Liver (tissue), 3 donors: ENCODE measurements at regions not wholly inside any gene's neighbourhood (a gene's known extent, or its start where the extent isn't known, plus 50 kb on each side); places are given as distances from the start of the nearest gene placed in this dataset.

Source experiments
- SP1 ChIP-seq: IDR thresholded peaks from 2 replicates; pipeline ENCODE4 v1.6.1; 2018; ENCODE audit warnings: antibody characterized with exemption, mild to moderate bottlenecking
- TAF1 ChIP-seq: conservative IDR thresholded peaks from 2 replicates; pipeline ENCODE4 v1.6.1; 2016; ENCODE audit warnings: antibody characterized with exemption, mild to moderate bottlenecking
- YY1 ChIP-seq: IDR thresholded peaks from 2 replicates; pipeline ENCODE4 v1.6.1; 2016; ENCODE audit warnings: antibody characterized with exemption, mild to moderate bottlenecking
- TF ChIP-seq, protein P1 (sequence below): IDR thresholded peaks from 2 replicates; pipeline ENCODE4 v1.6.1; 2016; ENCODE audit warnings: antibody characterized with exemption
- TF ChIP-seq, protein P2 (sequence below): fragments of 150-350 bp; IDR thresholded peaks from 2 replicates; pipeline ENCODE4 v1.5.1; 2017; ENCODE audit warnings: improper control_type of control experiment, low read depth, low read length; ENCODE audit not compliant: missing input control
- TF ChIP-seq, protein P3 (sequence below): IDR thresholded peaks from 2 replicates; pipeline ENCODE4 v1.6.1; 2016; ENCODE audit warnings: antibody characterized with exemption
- TF ChIP-seq, protein P4 (sequence below): IDR thresholded peaks from 2 replicates; pipeline ENCODE4 v1.6.1; 2016; ENCODE audit warnings: antibody characterized with exemption
- TF ChIP-seq, protein P5 (sequence below): IDR thresholded peaks from 2 replicates; pipeline ENCODE4 v1.6.1; 2016; ENCODE audit warnings: antibody characterized with exemption, mild to moderate bottlenecking
- donor health status: healthy.
- donor health status: healthy.

DNA sequence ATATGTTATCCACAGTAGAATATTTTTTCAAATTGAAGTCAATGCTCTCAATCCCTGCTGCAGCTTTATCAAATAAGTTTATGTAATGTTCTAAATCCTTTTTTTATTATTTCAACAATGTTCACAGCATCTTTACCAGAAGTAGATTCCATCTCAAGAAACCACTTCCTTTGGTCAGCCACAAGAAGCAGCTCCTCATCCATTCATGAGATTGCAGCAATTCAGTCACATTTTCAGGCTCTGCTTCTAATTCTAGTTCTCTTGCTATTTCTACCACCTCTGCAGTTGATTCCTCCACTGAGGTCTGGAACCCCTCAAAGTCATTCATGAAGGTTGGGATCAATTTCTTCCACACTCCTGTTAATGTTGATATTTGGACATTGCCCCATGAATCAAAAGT lies 2301.3 kb upstream of the TENM3 start:
- TF ChIP-seq, protein P1, sequence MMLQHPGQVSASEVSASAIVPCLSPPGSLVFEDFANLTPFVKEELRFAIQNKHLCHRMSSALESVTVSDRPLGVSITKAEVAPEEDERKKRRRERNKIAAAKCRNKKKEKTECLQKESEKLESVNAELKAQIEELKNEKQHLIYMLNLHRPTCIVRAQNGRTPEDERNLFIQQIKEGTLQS, result no peak
- TF ChIP-seq, protein P2, sequence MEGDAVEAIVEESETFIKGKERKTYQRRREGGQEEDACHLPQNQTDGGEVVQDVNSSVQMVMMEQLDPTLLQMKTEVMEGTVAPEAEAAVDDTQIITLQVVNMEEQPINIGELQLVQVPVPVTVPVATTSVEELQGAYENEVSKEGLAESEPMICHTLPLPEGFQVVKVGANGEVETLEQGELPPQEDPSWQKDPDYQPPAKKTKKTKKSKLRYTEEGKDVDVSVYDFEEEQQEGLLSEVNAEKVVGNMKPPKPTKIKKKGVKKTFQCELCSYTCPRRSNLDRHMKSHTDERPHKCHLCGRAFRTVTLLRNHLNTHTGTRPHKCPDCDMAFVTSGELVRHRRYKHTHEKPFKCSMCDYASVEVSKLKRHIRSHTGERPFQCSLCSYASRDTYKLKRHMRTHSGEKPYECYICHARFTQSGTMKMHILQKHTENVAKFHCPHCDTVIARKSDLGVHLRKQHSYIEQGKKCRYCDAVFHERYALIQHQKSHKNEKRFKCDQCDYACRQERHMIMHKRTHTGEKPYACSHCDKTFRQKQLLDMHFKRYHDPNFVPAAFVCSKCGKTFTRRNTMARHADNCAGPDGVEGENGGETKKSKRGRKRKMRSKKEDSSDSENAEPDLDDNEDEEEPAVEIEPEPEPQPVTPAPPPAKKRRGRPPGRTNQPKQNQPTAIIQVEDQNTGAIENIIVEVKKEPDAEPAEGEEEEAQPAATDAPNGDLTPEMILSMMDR, result no peak
- TF ChIP-seq SP1 (no peak), TAF1 (no peak), YY1 (no peak)
- TF ChIP-seq, protein P3, sequence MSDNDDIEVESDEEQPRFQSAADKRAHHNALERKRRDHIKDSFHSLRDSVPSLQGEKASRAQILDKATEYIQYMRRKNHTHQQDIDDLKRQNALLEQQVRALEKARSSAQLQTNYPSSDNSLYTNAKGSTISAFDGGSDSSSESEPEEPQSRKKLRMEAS, result no peak
- TF ChIP-seq, protein P4, sequence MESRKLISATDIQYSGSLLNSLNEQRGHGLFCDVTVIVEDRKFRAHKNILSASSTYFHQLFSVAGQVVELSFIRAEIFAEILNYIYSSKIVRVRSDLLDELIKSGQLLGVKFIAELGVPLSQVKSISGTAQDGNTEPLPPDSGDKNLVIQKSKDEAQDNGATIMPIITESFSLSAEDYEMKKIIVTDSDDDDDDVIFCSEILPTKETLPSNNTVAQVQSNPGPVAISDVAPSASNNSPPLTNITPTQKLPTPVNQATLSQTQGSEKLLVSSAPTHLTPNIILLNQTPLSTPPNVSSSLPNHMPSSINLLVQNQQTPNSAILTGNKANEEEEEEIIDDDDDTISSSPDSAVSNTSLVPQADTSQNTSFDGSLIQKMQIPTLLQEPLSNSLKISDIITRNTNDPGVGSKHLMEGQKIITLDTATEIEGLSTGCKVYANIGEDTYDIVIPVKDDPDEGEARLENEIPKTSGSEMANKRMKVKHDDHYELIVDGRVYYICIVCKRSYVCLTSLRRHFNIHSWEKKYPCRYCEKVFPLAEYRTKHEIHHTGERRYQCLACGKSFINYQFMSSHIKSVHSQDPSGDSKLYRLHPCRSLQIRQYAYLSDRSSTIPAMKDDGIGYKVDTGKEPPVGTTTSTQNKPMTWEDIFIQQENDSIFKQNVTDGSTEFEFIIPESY, result no peak
- TF ChIP-seq, protein P5, sequence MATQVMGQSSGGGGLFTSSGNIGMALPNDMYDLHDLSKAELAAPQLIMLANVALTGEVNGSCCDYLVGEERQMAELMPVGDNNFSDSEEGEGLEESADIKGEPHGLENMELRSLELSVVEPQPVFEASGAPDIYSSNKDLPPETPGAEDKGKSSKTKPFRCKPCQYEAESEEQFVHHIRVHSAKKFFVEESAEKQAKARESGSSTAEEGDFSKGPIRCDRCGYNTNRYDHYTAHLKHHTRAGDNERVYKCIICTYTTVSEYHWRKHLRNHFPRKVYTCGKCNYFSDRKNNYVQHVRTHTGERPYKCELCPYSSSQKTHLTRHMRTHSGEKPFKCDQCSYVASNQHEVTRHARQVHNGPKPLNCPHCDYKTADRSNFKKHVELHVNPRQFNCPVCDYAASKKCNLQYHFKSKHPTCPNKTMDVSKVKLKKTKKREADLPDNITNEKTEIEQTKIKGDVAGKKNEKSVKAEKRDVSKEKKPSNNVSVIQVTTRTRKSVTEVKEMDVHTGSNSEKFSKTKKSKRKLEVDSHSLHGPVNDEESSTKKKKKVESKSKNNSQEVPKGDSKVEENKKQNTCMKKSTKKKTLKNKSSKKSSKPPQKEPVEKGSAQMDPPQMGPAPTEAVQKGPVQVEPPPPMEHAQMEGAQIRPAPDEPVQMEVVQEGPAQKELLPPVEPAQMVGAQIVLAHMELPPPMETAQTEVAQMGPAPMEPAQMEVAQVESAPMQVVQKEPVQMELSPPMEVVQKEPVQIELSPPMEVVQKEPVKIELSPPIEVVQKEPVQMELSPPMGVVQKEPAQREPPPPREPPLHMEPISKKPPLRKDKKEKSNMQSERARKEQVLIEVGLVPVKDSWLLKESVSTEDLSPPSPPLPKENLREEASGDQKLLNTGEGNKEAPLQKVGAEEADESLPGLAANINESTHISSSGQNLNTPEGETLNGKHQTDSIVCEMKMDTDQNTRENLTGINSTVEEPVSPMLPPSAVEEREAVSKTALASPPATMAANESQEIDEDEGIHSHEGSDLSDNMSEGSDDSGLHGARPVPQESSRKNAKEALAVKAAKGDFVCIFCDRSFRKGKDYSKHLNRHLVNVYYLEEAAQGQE, result no peak
